Keratinocyte (primary cell): ENCODE measurements at regions not wholly inside any gene's neighbourhood (a gene's known extent, or its start where the extent isn't known, plus 50 kb on each side); places are given as distances from the start of the nearest gene placed in this dataset.

Experiments used
- DNase-seq: peaks from one replicate; pipeline ENCODE4 v3.0.0-alpha.2; 2011; ENCODE audit warnings: low read depth, missing footprints, low spot score
- FAIRE-seq: peaks from 2 replicates; lab custom pipeline; 2011; peaks lifted over from hg19 to GRCh38; lab: Jason Lieb, UNC
- H2AFZ ChIP-seq: 2 replicates; pipeline ENCODE4 v1.6.0; 2012; ENCODE audit warnings: low read length, control low read depth, inconsistent platforms; ENCODE audit not compliant: control insufficient read depth
- H3K27ac ChIP-seq: 2 replicates; pipeline ENCODE4 v1.5.1; 2011; ENCODE audit warnings: low read length; ENCODE audit not compliant: control insufficient read depth, insufficient read depth
- H3K27me3 ChIP-seq: 3 replicates; pipeline ENCODE4 v1.6.0; 2011; ENCODE audit warnings: low read length; ENCODE audit not compliant: control insufficient read depth, insufficient read depth; ENCODE audit errors: extremely low read depth
- H3K36me3 ChIP-seq, 2 experiments: 2 replicates in 1 of 2; 3 replicates in 1 of 2; pipeline ENCODE4 v1.5.1; 2011; ENCODE audit warnings: low read length in 2 of 2, mild to moderate bottlenecking in 1 of 2; ENCODE audit not compliant: control insufficient read depth in 2 of 2, insufficient read depth in 2 of 2; ENCODE audit errors: extremely low read depth in 1 of 2
- H3K4me1 ChIP-seq: 3 replicates; pipeline ENCODE4 v1.5.1; 2011; ENCODE audit warnings: low read length; ENCODE audit not compliant: control insufficient read depth, insufficient read depth; ENCODE audit errors: extremely low read depth
- H3K4me2 ChIP-seq: 3 replicates; pipeline ENCODE4 v1.6.0; 2011; ENCODE audit warnings: low read depth, low read length; ENCODE audit not compliant: control insufficient read depth, insufficient read depth; ENCODE audit errors: extremely low read depth
- H3K4me3 ChIP-seq, 3 experiments: fragments of 200-600 bp in 1 of 3; sonication (generic) in 1 of 3; 2 replicates in 2 of 3; 3 replicates in 1 of 3; pipeline ENCODE4 v1.5.1; 2011 to 2016; ENCODE audit warnings: low read length in 3 of 3, mild to moderate bottlenecking in 3 of 3, control low read depth in 2 of 3, inconsistent platforms in 1 of 3, low read depth in 1 of 3, mixed read lengths in 1 of 3, mixed run types in 1 of 3, moderate library complexity in 1 of 3; ENCODE audit not compliant: control insufficient read depth in 2 of 3, insufficient read depth in 2 of 3; ENCODE audit errors: extremely low read depth in 1 of 3
- H3K79me2 ChIP-seq: 2 replicates; pipeline ENCODE4 v1.6.0; 2012; ENCODE audit warnings: low read length; ENCODE audit not compliant: control insufficient read depth, insufficient read depth
- H3K9ac ChIP-seq: 3 replicates; pipeline ENCODE4 v1.6.0; 2011; ENCODE audit warnings: low read length; ENCODE audit not compliant: control insufficient read depth, insufficient read depth; ENCODE audit errors: extremely low read depth
- H3K9me1 ChIP-seq: 3 replicates; pipeline ENCODE4 v1.6.0; 2011; ENCODE audit warnings: low read length; ENCODE audit not compliant: control insufficient read depth, insufficient read depth; ENCODE audit errors: extremely low read depth
- H3K9me3 ChIP-seq: 2 replicates; pipeline ENCODE4 v1.5.1; 2012; ENCODE audit warnings: low read depth, low read length; ENCODE audit not compliant: control insufficient read depth
- H4K20me1 ChIP-seq: 3 replicates; pipeline ENCODE4 v1.6.0; 2011; ENCODE audit warnings: low read length; ENCODE audit not compliant: control insufficient read depth, insufficient read depth; ENCODE audit errors: extremely low read depth
- CTCF ChIP-seq, 3 experiments: IDR thresholded peaks in 1 of 3; conservative IDR thresholded peaks in 1 of 3; optimal IDR thresholded peaks in 1 of 3; 2 replicates in 2 of 3; 3 replicates in 1 of 3; pipeline versions ENCODE3 to v1.5.1; 2011; ENCODE audit warnings: low read length in 3 of 3, mild to moderate bottlenecking in 3 of 3, moderate library complexity in 2 of 3, control low read depth in 1 of 3, inconsistent platforms in 1 of 3; ENCODE audit not compliant: insufficient read depth in 2 of 3; ENCODE audit errors: extremely low read depth in 1 of 3
- EZH2 ChIP-seq: IDR thresholded peaks from one replicate; pipeline ENCODE4 v1.6.1; 2012; ENCODE audit warnings: inconsistent platforms, mild to moderate bottlenecking, low read length, moderate library complexity
- dilution Hi-C: fragments of 300-500 bp; cut with MboI; formaldehyde crosslinking; loops from one replicate; pipeline ENCODE4 v1.7.0; 2020; ENCODE audit warnings: low sequenced_read_pairs; ENCODE audit not compliant: extremely low pct_ligation_motif_present

DNA sequence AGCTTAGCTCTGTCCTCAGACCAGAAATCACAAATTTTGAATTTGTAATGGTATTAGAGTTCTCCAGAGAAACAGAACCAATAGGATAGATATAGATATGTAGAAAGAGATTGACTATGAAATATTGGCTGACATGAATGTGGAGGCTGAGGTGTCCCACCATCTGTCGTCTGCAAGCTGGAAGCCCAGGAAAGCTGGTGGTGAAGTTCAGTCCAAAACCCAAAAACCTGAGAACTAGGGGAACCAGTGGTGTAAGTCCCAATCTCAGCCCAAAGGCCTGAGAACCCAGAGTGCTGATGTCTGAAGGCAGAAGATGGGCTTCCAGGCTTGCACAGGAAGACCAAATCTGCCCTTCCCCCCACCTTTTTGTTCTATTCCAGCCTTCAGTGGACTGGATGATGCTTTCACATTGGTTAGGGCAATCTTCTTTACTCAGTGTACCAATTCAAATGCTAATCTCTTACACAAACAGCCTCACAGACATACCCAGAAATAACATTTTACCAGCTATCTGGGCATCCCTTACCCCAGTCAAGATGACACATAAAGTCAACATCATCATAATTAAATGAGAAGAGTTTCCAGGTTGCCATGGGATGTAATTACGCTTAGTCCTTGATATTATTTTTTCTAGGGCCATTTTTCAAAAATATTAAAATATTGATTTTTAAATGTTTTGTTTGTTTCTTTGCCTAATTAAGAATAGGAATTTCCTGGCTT lies 570.8 kb downstream of the UTRN start:
- TF ChIP-seq EZH2 (no peak), CTCF (optimal IDR thresholded peaks at IDR 0.05 in 1 of 3, IDR thresholded peaks at IDR 0.05 in 1 of 3, conservative IDR thresholded peaks at IDR 0.05 in 1 of 3; ENCODE audit: extremely low read depth in 1 of 3, insufficient read depth in 2 of 3, low read length in 3 of 3) (no peak)
- no peak for DNase-seq

DNA sequence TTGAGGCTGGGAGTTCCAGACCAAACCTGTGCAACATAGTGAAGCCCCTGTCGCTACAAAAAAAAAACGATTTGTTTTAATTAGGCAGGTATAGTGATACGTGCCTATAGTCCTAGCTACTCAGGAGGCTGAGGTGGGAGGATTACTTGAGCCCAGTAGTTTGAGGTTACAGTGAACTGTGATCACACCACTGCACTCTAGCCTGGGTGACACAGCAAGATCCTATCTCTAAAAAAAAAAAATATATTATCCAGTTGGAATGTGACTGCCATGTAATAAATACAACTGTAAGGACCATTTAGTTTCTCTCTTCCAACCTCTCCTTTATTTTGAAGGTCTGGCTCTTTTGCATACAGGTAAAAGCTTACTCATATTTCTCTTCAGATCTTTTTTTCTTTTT lies 571.5 kb downstream of the UTRN start:
- Histone ChIP-seq H4K20me1 (no peaks in the 10 kb centered on the region), H3K27ac (no peak overlapping the region), H3K36me3 (no peaks in the 10 kb centered on the region), H3K27me3 (no peaks in the 10 kb centered on the region), H3K4me3 (no peak overlapping the region), H3K9ac (no peak overlapping the region), H3K79me2 (no peaks in the 10 kb centered on the region), H3K4me1 (no peaks in the 10 kb centered on the region), H2AFZ (no peak overlapping the region), H3K9me1 (no peaks in the 10 kb centered on the region), H3K9me3 (no peaks in the 10 kb centered on the region), H3K4me2 (no peak overlapping the region)
- TF ChIP-seq EZH2 = no peak
- no peak for TF ChIP-seq CTCF (optimal IDR thresholded peaks at IDR 0.05 in 1 of 3, IDR thresholded peaks at IDR 0.05 in 1 of 3, conservative IDR thresholded peaks at IDR 0.05 in 1 of 3; ENCODE audit: extremely low read depth in 1 of 3, insufficient read depth in 2 of 3, low read length in 3 of 3)
- dilution Hi-C loops = no loop called here
- no peak for DNase-seq
- no peak for FAIRE-seq

More for the DNA sequence above, 570.8 kb downstream of the UTRN start:
- Histone ChIP-seq H3K4me1 (no peaks in the 10 kb centered on the region), H3K27ac (no peak overlapping the region), H3K4me3 (no peak overlapping the region), H3K9ac (no peak overlapping the region), H3K9me1 (no peaks in the 10 kb centered on the region), H3K36me3 (no peaks in the 10 kb centered on the region), H4K20me1 (no peaks in the 10 kb centered on the region), H2AFZ (no peak overlapping the region), H3K4me2 (no peak overlapping the region), H3K27me3 (no peaks in the 10 kb centered on the region), H3K9me3 (no peaks in the 10 kb centered on the region), H3K79me2 (no peaks in the 10 kb centered on the region)
- dilution Hi-C loops = no loop called here
- no peak for FAIRE-seq
